MM.1S (cell line): ENCODE measurements at regions not wholly inside any gene's neighbourhood (a gene's known extent, or its start where the extent isn't known, plus 50 kb on each side); places are given as distances from the start of the nearest gene placed in this dataset.

ENCODE experiments used
- DNase-seq: peaks from one replicate; pipeline ENCODE4 v3.0.0-alpha.2; 2015
- H2AFZ ChIP-seq: fragments of 300-600 bp; sonication (generic); 2 replicates; pipeline ENCODE4 v1.6.0; 2016; ENCODE audit warnings: antibody characterized with exemption, low read length
- H3F3A ChIP-seq: fragments of 300-600 bp; sonication (generic); 2 replicates; pipeline ENCODE4 v1.6.1; 2016; ENCODE audit warnings: mild to moderate bottlenecking, antibody characterized with exemption, low read length, moderate library complexity, mixed read lengths; ENCODE audit not compliant: insufficient read depth
- H3K27ac ChIP-seq: fragments of 300-600 bp; sonication (generic); 2 replicates; pipeline ENCODE4 v1.5.1; 2016; ENCODE audit warnings: mild to moderate bottlenecking, low read length
- H3K27me3 ChIP-seq: fragments of 300-600 bp; sonication (generic); replicated peaks from 2 replicates; pipeline ENCODE4 v1.6.0; 2016; ENCODE audit warnings: low read length; ENCODE audit not compliant: insufficient read depth
- H3K36me3 ChIP-seq: fragments of 300-600 bp; sonication (generic); replicated peaks from 2 replicates; pipeline ENCODE4 v1.6.1; 2016; ENCODE audit warnings: mild to moderate bottlenecking, low read length, mixed read lengths; ENCODE audit not compliant: insufficient read depth
- H3K4me1 ChIP-seq: fragments of 300-600 bp; sonication (generic); 2 replicates; pipeline ENCODE4 v1.6.1; 2016; ENCODE audit warnings: low read length, mixed read lengths
- H3K4me2 ChIP-seq: fragments of 300-600 bp; sonication (generic); 2 replicates; pipeline ENCODE4 v1.6.0; 2016; ENCODE audit warnings: low read depth, low read length
- H3K4me3 ChIP-seq: fragments of 300-600 bp; sonication (generic); 2 replicates; pipeline ENCODE4 v1.5.1; 2016; ENCODE audit warnings: low read length, mixed read lengths
- H3K79me2 ChIP-seq: fragments of 300-600 bp; sonication (generic); 2 replicates; pipeline ENCODE4 v1.6.1; 2016; ENCODE audit warnings: mixed run types, low read length, mixed read lengths
- H3K9ac ChIP-seq: fragments of 300-600 bp; sonication (generic); 2 replicates; pipeline ENCODE4 v1.6.1; 2016; ENCODE audit warnings: low read length, mixed read lengths
- H3K9me2 ChIP-seq: fragments of 300-600 bp; sonication (generic); replicated peaks from 2 replicates; pipeline ENCODE4 v1.6.1; 2016; ENCODE audit warnings: mild to moderate bottlenecking, low read length, mixed read lengths; ENCODE audit not compliant: insufficient read depth
- H3K9me3 ChIP-seq: fragments of 300-600 bp; sonication (generic); replicated peaks from 2 replicates; pipeline ENCODE4 v1.6.1; 2016; ENCODE audit warnings: mild to moderate bottlenecking, low read length, mixed read lengths; ENCODE audit not compliant: insufficient read depth
- H4K20me1 ChIP-seq: fragments of 300-600 bp; sonication (generic); 2 replicates; pipeline ENCODE4 v1.6.1; 2016; ENCODE audit warnings: mild to moderate bottlenecking, low read length, moderate library complexity, mixed read lengths; ENCODE audit not compliant: insufficient read depth
- CTCF ChIP-seq: fragments of 300-600 bp; sonication (generic); IDR thresholded peaks from 2 replicates; pipeline ENCODE4 v1.5.1; 2016; ENCODE audit warnings: antibody characterized with exemption, low read length, mixed read lengths
- EZH2 ChIP-seq: fragments of 300-600 bp; sonication (generic); optimal IDR thresholded peaks from 2 replicates; pipeline ENCODE3; 2017; ENCODE audit warnings: low read depth, mild to moderate bottlenecking, antibody characterized with exemption, low read length, mixed read lengths
- EZH2phosphoT487 ChIP-seq: fragments of 300-600 bp; sonication (generic); IDR thresholded peaks from 2 replicates; pipeline ENCODE4 v1.6.1; 2018; ENCODE audit warnings: antibody characterized with exemption, low read length

- H3K9ac ChIP-seq, result no peak overlapping the region
- no peak for DNase-seq
Observed at GRCh38 chr6:4243237-4243636, 107.9 kb upstream of the ECI2 start.

GRCh38 chr6:4242601-4243000, 107.2 kb upstream of the ECI2 start:
- no peak overlapping the region for H3K9ac ChIP-seq
- H3K36me3 ChIP-seq, result no peaks in the 10 kb centered on the region
- no peaks in the 10 kb centered on the region for H3K27me3 ChIP-seq
- H3K4me2 ChIP-seq, result no peak overlapping the region
- no peak overlapping the region for H3K4me3 ChIP-seq
- H3K4me1 ChIP-seq, result no peaks in the 10 kb centered on the region
- no peaks in the 10 kb centered on the region for H3K9me3 ChIP-seq
- H3F3A ChIP-seq, result no peaks in the 10 kb centered on the region
- H2AFZ ChIP-seq, result no peak overlapping the region
- no peaks in the 10 kb centered on the region for H4K20me1 ChIP-seq
- H3K9me2 ChIP-seq, result no peaks in the 10 kb centered on the region
- DNase-seq, result no peak
- no peak for TF ChIP-seq EZH2phosphoT487
- TF ChIP-seq EZH2, result no peak
- TF ChIP-seq CTCF, result no peak
- H3K79me2 ChIP-seq, result no peaks in the 10 kb centered on the region
- H3K27ac ChIP-seq, result no peak overlapping the region

More at GRCh38 chr6:4243237-4243636, 107.9 kb upstream of the ECI2 start:
- no peaks in the 10 kb centered on the region for H3F3A ChIP-seq
- no peaks in the 10 kb centered on the region for H3K4me1 ChIP-seq
- no peak for TF ChIP-seq EZH2
- TF ChIP-seq EZH2phosphoT487, result no peak
- TF ChIP-seq CTCF, result no peak
- H3K27me3 ChIP-seq, result no peaks in the 10 kb centered on the region
- H3K4me3 ChIP-seq, result no peak overlapping the region
- no peak overlapping the region for H3K4me2 ChIP-seq
- no peaks in the 10 kb centered on the region for H3K9me2 ChIP-seq
- no peak overlapping the region for H2AFZ ChIP-seq
- H4K20me1 ChIP-seq, result no peaks in the 10 kb centered on the region
- no peak overlapping the region for H3K27ac ChIP-seq
- H3K9me3 ChIP-seq, result no peaks in the 10 kb centered on the region
- H3K79me2 ChIP-seq, result no peaks in the 10 kb centered on the region
- no peaks in the 10 kb centered on the region for H3K36me3 ChIP-seq

- Histone ChIP-seq H3F3A (no peaks in the 10 kb centered on the region), H3K9me2 (no peaks in the 10 kb centered on the region), H3K79me2 (no peaks in the 10 kb centered on the region), H3K4me1 (no peaks in the 10 kb centered on the region), H3K9me3 (no peaks in the 10 kb centered on the region), H3K36me3 (no peaks in the 10 kb centered on the region), H4K20me1 (no peaks in the 10 kb centered on the region), H2AFZ (no peak overlapping the region), H3K4me2 (no peak overlapping the region), H3K27ac (no peak overlapping the region), H3K9ac (no peak overlapping the region), H3K27me3 (no peaks in the 10 kb centered on the region), H3K4me3 (no peak overlapping the region)
- no peak for DNase-seq
- TF ChIP-seq CTCF (no peak), EZH2phosphoT487 (no peak), EZH2 (no peak)
Observed at GRCh38 chr6:4240148-4240547, 104.8 kb upstream of the ECI2 start.
